ENCODE measurements at regions not wholly inside any gene's neighbourhood (a gene's known extent, or its start where the extent isn't known, plus 50 kb on each side); places are given as distances from the start of the nearest gene placed in this dataset.

- no peak overlapping the region for H3K9ac ChIP-seq (ENCODE audit: low read depth in 2 of 2, low read length in 2 of 2)
- TF ChIP-seq CTCF (IDR thresholded peaks at IDR 0.05): no peak
- no peak overlapping the region for H3K4me3 ChIP-seq
- intact Hi-C loops (cut with DNase I): no loop called here
- DNase-seq: no peak
- no peak overlapping the region for H3K27ac ChIP-seq
- H3K27me3 ChIP-seq: no peaks in the 10 kb centered on the region
- no peaks in the 10 kb centered on the region for H3K9me3 ChIP-seq
- no peaks in the 10 kb centered on the region for H3K36me3 ChIP-seq
- no peaks in the 10 kb centered on the region for H3K4me1 ChIP-seq
These were observed 168.6 kb upstream of the KLF3 start for GRCh38 chr4:38495446-38495845.

GRCh38 chr4:38497121-38497520 is 166.9 kb upstream of the KLF3 start:
- no peak for TF ChIP-seq CTCF (IDR thresholded peaks at IDR 0.05)
- intact Hi-C loops (cut with DNase I): no loop called here
- no peak overlapping the region for H3K4me3 ChIP-seq
- H3K36me3 ChIP-seq: no peaks in the 10 kb centered on the region
- DNase-seq: no peak
- no peaks in the 10 kb centered on the region for H3K4me1 ChIP-seq
- no peak overlapping the region for H3K27ac ChIP-seq
- H3K27me3 ChIP-seq: no peaks in the 10 kb centered on the region
- H3K9ac ChIP-seq (ENCODE audit: low read depth in 2 of 2, low read length in 2 of 2): no peak overlapping the region
- H3K9me3 ChIP-seq: no peaks in the 10 kb centered on the region

- intact Hi-C loops (cut with DNase I): no loop called here
- no peak overlapping the region for H3K9ac ChIP-seq (ENCODE audit: low read depth in 2 of 2, low read length in 2 of 2)
- no peak overlapping the region for H3K4me3 ChIP-seq
- H3K27me3 ChIP-seq: no peaks in the 10 kb centered on the region
- no peak for TF ChIP-seq CTCF (IDR thresholded peaks at IDR 0.05)
- H3K9me3 ChIP-seq: no peaks in the 10 kb centered on the region
- no peaks in the 10 kb centered on the region for H3K4me1 ChIP-seq
- DNase-seq: no peak
- H3K27ac ChIP-seq: no peak overlapping the region
- no peaks in the 10 kb centered on the region for H3K36me3 ChIP-seq
These were observed 164.9 kb upstream of the KLF3 start for GRCh38 chr4:38499101-38499500.

GRCh38 chr4:38500433-38500832 is 163.6 kb upstream of the KLF3 start:
- Histone ChIP-seq H3K9me3 (no peaks in the 10 kb centered on the region), H3K36me3 (no peaks in the 10 kb centered on the region), H3K27ac (no peak overlapping the region), H3K4me1 (no peaks in the 10 kb centered on the region), H3K27me3 (no peaks in the 10 kb centered on the region), H3K4me3 (no peak overlapping the region), H3K9ac (ENCODE audit: low read depth in 2 of 2, low read length in 2 of 2) (no peak overlapping the region)
- intact Hi-C loops (cut with DNase I): no loop called here
- no peak for TF ChIP-seq CTCF (IDR thresholded peaks at IDR 0.05)
- DNase-seq: no peak

- intact Hi-C loops (cut with DNase I): no loop called here
- no peak for DNase-seq
- H3K27ac ChIP-seq: no peak overlapping the region
- no peak for TF ChIP-seq CTCF (IDR thresholded peaks at IDR 0.05)
- no peaks in the 10 kb centered on the region for H3K27me3 ChIP-seq
- no peak overlapping the region for H3K9ac ChIP-seq (ENCODE audit: low read depth in 2 of 2, low read length in 2 of 2)
- no peak overlapping the region for H3K4me3 ChIP-seq
- no peaks in the 10 kb centered on the region for H3K9me3 ChIP-seq
- no peaks in the 10 kb centered on the region for H3K4me1 ChIP-seq
- no peaks in the 10 kb centered on the region for H3K36me3 ChIP-seq
These were observed 162.3 kb upstream of the KLF3 start for GRCh38 chr4:38501698-38502097.

Measured in colonic mucosa (tissue), 4 donors.